MCF 10A (cell line): ENCODE measurements at regions not wholly inside any gene's neighbourhood (a gene's known extent, or its start where the extent isn't known, plus 50 kb on each side); places are given as distances from the start of the nearest gene placed in this dataset.

Experiments
- BruUV-seq: library from RNA; stranded (reverse); fragments of 400-500 nt; replicated peaks from 2 replicates; lab custom pipeline; 2021; lab: Mats Ljungman, UMichigan
- CTCF ChIA-PET: fragments of 300-600 bp; sonication (Branson Sonifier 250); formaldehyde crosslinking; extraction: SDS; loops from one replicate; lab custom pipeline; 2021; ENCODE audit warnings: antibody characterized with exemption, inconsistent platforms; lab: Yijun Ruan, JAX
- POLR2A ChIA-PET: fragments of 300-600, 350-650 bp; sonication (Branson Sonifier 250); formaldehyde crosslinking; extraction: SDS; loops from one replicate; lab custom pipeline; 2020; ENCODE audit warnings: antibody characterized with exemption, inconsistent platforms; lab: Yijun Ruan, JAX
- DNase-seq: peaks from one replicate; pipeline ENCODE4 v3.0.0-alpha.2; 2018; ENCODE audit not compliant: unreplicated experiment
- H3K27ac Mint-ChIP-seq: one replicate; pipeline ENCODE4 v1.8.0; 2022; ENCODE audit warnings: mild to moderate bottlenecking, low read depth, mixed read lengths; ENCODE audit not compliant: unreplicated experiment
- H3K27me3 Mint-ChIP-seq: one replicate; pipeline ENCODE4 v1.8.0; 2022; ENCODE audit warnings: mixed read lengths; ENCODE audit not compliant: insufficient read depth, unreplicated experiment
- H3K36me3 Mint-ChIP-seq: one replicate; pipeline ENCODE4 v1.8.0; 2022; ENCODE audit warnings: mild to moderate bottlenecking, moderate library complexity, mixed read lengths; ENCODE audit not compliant: insufficient read depth, unreplicated experiment
- H3K4me1 Mint-ChIP-seq: one replicate; pipeline ENCODE4 v1.8.0; 2022; ENCODE audit warnings: mixed read lengths; ENCODE audit not compliant: insufficient read depth, unreplicated experiment
- H3K4me3 Mint-ChIP-seq: one replicate; pipeline ENCODE4 v1.8.0; 2022; ENCODE audit warnings: mild to moderate bottlenecking, moderate library complexity, mixed read lengths; ENCODE audit not compliant: unreplicated experiment
- H3K9me3 Mint-ChIP-seq: one replicate; pipeline ENCODE4 v1.8.0; 2022; ENCODE audit warnings: mixed read lengths; ENCODE audit not compliant: unreplicated experiment
- intact Hi-C: fragments of 100-400 bp; cut with micrococcal nuclease; formaldehyde crosslinking; loops from 2 replicates; pipeline ENCODE4 v1.14.1; 2022
- TF ChIP-seq, protein P1 (sequence below): fragments of 200-600 bp; IDR thresholded peaks from one replicate; pipeline ENCODE4 v1.8.0; 2022; ENCODE audit warnings: antibody characterized with exemption, mild to moderate bottlenecking; ENCODE audit not compliant: unreplicated experiment

DNA sequence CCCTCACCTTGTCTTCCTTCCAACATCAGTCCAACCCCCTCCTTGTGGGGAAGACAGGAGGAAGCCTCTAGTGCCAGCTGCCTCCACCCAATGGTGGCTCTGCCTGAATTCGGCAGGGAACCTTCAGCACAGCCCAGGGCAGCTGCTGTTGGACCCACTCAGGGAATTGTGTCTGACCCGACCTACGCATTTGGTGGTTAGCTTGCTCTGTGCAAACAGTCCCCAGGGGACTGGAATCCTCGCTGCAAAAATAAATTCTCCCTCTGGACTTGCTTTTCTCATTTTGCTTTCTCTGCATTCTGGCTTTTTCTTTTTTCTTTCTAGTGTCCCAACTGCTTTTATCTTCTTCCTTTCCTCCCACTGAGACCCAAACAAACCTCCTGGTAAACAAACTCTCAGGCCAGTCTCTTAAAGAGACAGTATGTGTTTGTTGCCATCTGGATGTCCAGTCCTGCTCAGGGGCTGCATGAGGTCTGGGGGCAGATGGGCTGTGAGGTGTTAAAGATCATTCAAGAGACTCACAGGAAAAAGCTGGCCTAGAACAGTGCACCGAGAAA, 137.7 kb upstream of the HAAO start:
- Mint-ChIP-seq H3K4me1 (peaks cover 23% of the 10 kb centered on the region), H3K27ac (no peak overlapping the region), H3K9me3 (no peaks in the 10 kb centered on the region), H3K36me3 (no peaks in the 10 kb centered on the region), H3K4me3 (no peak overlapping the region), H3K27me3 (no peaks in the 10 kb centered on the region)
- no peak for DNase-seq
- intact Hi-C loops, result no loop called here
- TF ChIP-seq, protein P1, sequence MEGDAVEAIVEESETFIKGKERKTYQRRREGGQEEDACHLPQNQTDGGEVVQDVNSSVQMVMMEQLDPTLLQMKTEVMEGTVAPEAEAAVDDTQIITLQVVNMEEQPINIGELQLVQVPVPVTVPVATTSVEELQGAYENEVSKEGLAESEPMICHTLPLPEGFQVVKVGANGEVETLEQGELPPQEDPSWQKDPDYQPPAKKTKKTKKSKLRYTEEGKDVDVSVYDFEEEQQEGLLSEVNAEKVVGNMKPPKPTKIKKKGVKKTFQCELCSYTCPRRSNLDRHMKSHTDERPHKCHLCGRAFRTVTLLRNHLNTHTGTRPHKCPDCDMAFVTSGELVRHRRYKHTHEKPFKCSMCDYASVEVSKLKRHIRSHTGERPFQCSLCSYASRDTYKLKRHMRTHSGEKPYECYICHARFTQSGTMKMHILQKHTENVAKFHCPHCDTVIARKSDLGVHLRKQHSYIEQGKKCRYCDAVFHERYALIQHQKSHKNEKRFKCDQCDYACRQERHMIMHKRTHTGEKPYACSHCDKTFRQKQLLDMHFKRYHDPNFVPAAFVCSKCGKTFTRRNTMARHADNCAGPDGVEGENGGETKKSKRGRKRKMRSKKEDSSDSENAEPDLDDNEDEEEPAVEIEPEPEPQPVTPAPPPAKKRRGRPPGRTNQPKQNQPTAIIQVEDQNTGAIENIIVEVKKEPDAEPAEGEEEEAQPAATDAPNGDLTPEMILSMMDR, result no peak
- CTCF ChIA-PET, result interaction anchor here (0.6 to 1.4 kb wide), 2 partner anchors 15 to 102 kb away, joined by 3 to 6 read pairs; no protein-coding TSS in a partner anchor
- POLR2A ChIA-PET, result no interaction called here
- BruUV-seq, result no TSS peak

DNA sequence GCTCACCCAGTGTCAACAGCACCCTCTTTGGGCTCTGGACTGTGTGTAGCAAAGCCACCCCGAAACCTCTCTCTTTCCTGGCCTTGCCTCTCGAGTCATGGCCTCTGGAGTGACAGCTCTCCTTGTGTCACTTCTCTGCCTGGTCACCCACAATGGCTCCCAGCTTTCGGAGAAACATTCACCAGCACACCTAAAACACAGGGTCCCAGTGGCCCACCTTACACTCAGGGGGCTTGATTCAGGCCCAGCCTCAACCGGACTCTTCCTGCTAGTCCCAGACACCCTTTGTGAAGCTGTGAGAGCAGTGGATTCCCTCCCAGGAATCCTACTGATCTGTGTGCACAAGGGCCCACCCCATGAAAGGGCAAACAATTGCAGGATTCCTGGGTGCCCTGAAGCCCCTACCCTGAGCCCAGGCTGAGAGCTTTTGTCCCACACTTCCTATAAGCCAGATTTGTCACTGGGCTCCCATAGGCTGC, 137.2 kb upstream of the HAAO start:
- Mint-ChIP-seq H3K4me3 (no peak overlapping the region), H3K9me3 (no peaks in the 10 kb centered on the region), H3K27ac (no peak overlapping the region), H3K4me1 (peaks cover 28% of the 10 kb centered on the region), H3K36me3 (no peaks in the 10 kb centered on the region), H3K27me3 (no peaks in the 10 kb centered on the region)
- DNase-seq, result no peak
- CTCF ChIA-PET, result interaction anchor here (0.5 to 1.4 kb wide), 3 partner anchors 16 to 683 kb away, joined by 3 to 6 read pairs (median 3); no protein-coding TSS in a partner anchor
- POLR2A ChIA-PET, result no interaction called here
- BruUV-seq, result no TSS peak
- TF ChIP-seq, protein P1, result no peak
- intact Hi-C loops, result loop anchor here (5.0 kb wide), 1 partner anchor 72 kb away; no protein-coding TSS in a partner anchor

DNA sequence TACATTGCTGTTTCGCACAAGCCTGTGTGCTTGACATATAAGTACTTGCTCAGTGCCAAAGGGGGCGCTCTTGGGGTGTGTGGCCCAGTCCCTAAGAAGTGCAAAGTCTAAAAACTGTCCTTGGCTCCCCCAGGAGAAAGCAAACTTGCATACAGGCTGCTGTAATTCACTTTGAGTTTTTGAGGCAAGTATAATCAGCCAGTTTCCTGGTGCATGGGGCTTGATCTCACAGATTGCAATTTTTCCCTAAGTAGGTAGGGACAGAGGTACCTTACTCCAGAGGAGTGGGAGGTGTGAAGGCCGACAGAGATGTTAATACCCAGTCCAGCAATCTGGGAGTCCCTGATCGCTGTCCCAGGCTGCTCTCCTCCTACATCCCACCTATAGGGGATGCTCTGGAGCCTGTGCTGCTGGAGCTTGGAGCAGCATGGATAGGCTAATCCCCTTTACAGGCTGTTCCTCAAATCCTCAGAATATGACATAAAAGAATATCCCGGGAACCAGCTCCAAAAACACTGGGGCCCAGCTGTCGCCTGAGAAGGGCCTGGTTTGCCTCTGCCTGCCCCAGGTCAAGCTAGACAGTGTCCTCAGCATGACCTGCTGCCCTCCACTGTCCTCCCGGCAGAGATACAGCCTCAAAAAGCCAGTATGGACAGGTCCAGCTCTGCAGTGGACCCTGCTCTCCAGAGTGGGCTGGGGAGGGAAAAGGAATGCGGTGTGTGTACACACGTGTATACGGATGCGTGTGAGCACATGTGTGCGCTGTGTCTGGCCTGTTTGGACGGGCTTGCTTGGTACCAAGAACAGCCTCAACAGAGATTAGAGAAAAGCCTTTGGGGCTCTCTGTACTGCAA, 136.5 kb upstream of the HAAO start:
- Mint-ChIP-seq H3K9me3 (no peaks in the 10 kb centered on the region), H3K36me3 (no peaks in the 10 kb centered on the region), H3K4me1 (peaks cover 25% of the 10 kb centered on the region), H3K4me3 (no peak overlapping the region), H3K27me3 (no peaks in the 10 kb centered on the region), H3K27ac (peak overlapping the region; percentile 22)
- TF ChIP-seq, protein P1, result peak; percentile 20
- DNase-seq, result no peak
- CTCF ChIA-PET, result interaction anchor here (0.5 to 1.4 kb wide), 3 partner anchors 16 to 684 kb away, joined by 3 to 6 read pairs (median 3); no protein-coding TSS in a partner anchor
- intact Hi-C loops, result loop anchor here (5.0 kb wide), 1 partner anchor 72 kb away; no protein-coding TSS in a partner anchor
- no TSS peak for BruUV-seq
- POLR2A ChIA-PET, result no interaction called here
